PC-3 (cell line): ENCODE measurements at regions not wholly inside any gene's neighbourhood (a gene's known extent, or its start where the extent isn't known, plus 50 kb on each side); places are given as distances from the start of the nearest gene placed in this dataset.
A peak's percentile ranks its signal among the peaks of the same experiment; 100 is the strongest.

ENCODE experiments used
- ATAC-seq: fragments of 200-7000 bp; cut with Tn5 transposase; 2 replicates; pipeline ENCODE4 v1.9.1; 2020; ENCODE audit warnings: mild to moderate bottlenecking, moderate library complexity
- BruUV-seq: library from RNA; stranded (reverse); fragments of 400-500 nt; replicated peaks from 2 replicates; lab custom pipeline; 2021; lab: Mats Ljungman, UMichigan
- CTCF ChIA-PET: fragments of 300-600 bp; sonication (Branson Sonifier 250); formaldehyde crosslinking; loops from one replicate; lab custom pipeline; 2022; ENCODE audit warnings: antibody characterized with exemption; lab: Charles Lee
- POLR2A ChIA-PET: fragments of 300-600 bp; sonication (Branson Sonifier 250); formaldehyde crosslinking; loops from one replicate; lab custom pipeline; 2022; ENCODE audit warnings: antibody characterized with exemption; ENCODE audit not compliant: unreplicated experiment; lab: Charles Lee
- DNase-seq: peaks from one replicate; pipeline ENCODE4 v3.0.0-alpha.2; 2015
- H2AFZ ChIP-seq: fragments of 300-600 bp; sonication (generic); 2 replicates; pipeline ENCODE4 v1.6.0; 2016; ENCODE audit warnings: antibody characterized with exemption, low read length
- H3F3A ChIP-seq: fragments of 300-600 bp; sonication (generic); one replicate; pipeline ENCODE4 v1.6.0; 2017; ENCODE audit warnings: antibody characterized with exemption, low read length, control low read depth, mild to moderate bottlenecking; ENCODE audit not compliant: unreplicated experiment
- H3K27ac ChIP-seq: fragments of 300-600 bp; sonication (generic); 2 replicates; pipeline ENCODE4 v1.5.1; 2016; ENCODE audit warnings: mild to moderate bottlenecking, low read length
- H3K27me3 ChIP-seq: fragments of 300-600 bp; sonication (generic); 2 replicates; pipeline ENCODE4 v1.6.1; 2016; ENCODE audit warnings: low read length, mixed read lengths
- H3K36me3 ChIP-seq: fragments of 300-600 bp; sonication (generic); 2 replicates; pipeline ENCODE4 v1.6.1; 2016; ENCODE audit warnings: low read depth, mixed run types, low read length, mixed read lengths
- H3K4me1 ChIP-seq: fragments of 300-600 bp; sonication (generic); 2 replicates; pipeline ENCODE4 v1.5.1; 2016; ENCODE audit warnings: low read length; ENCODE audit not compliant: insufficient read depth
- H3K4me2 ChIP-seq: fragments of 300-600 bp; sonication (generic); 2 replicates; pipeline ENCODE4 v1.6.0; 2016; ENCODE audit warnings: low read length
- H3K4me3 ChIP-seq: fragments of 300-600 bp; sonication (generic); 2 replicates; pipeline ENCODE4 v1.5.1; 2016; ENCODE audit warnings: mild to moderate bottlenecking, low read length, mixed read lengths
- H3K79me2 ChIP-seq: fragments of 300-600 bp; sonication (generic); 2 replicates; pipeline ENCODE4 v1.6.1; 2017; ENCODE audit warnings: low read length, mixed read lengths
- H3K9ac ChIP-seq: fragments of 300-600 bp; sonication (generic); 2 replicates; pipeline ENCODE4 v1.6.0; 2016; ENCODE audit warnings: mild to moderate bottlenecking, low read length
- H3K9me2 ChIP-seq: fragments of 300-600 bp; sonication (generic); replicated peaks from 2 replicates; pipeline ENCODE4 v1.6.1; 2016; ENCODE audit warnings: mixed run types, low read length, mixed read lengths
- H3K9me3 ChIP-seq: fragments of 300-600 bp; sonication (generic); 2 replicates; pipeline ENCODE4 v1.6.1; 2016; ENCODE audit warnings: low read length, mixed read lengths
- H4K20me1 ChIP-seq: fragments of 300-600 bp; sonication (generic); 2 replicates; pipeline ENCODE4 v1.6.1; 2016; ENCODE audit warnings: low read length, mixed read lengths
- CTCF ChIP-seq: fragments of 300-600 bp; sonication (generic); conservative IDR thresholded peaks from 2 replicates; pipeline ENCODE4 v1.5.1; 2017; ENCODE audit warnings: antibody characterized with exemption, low read depth, mild to moderate bottlenecking, low read length
- EZH2 ChIP-seq: fragments of 300-600 bp; sonication (generic); IDR thresholded peaks from one replicate; pipeline ENCODE4 v1.6.1; 2017; ENCODE audit warnings: antibody characterized with exemption, mild to moderate bottlenecking, low read length; ENCODE audit not compliant: unreplicated experiment
- EZH2phosphoT487 ChIP-seq: fragments of 300-600 bp; sonication (generic); IDR thresholded peaks from 2 replicates; pipeline ENCODE4 v1.6.1; 2018; ENCODE audit warnings: mild to moderate bottlenecking, antibody characterized with exemption, low read length, borderline replicate concordance
- intact Hi-C: fragments of 100-400 bp; cut with micrococcal nuclease; formaldehyde crosslinking; loops from 2 replicates; pipeline ENCODE4 v1.9.0; 2023

GRCh38 chr7:15916681-15917380 is 230.3 kb upstream of the MEOX2 start:
- intact Hi-C loops: no loop called here
- H3F3A ChIP-seq: peaks cover 4% of the 10 kb centered on the region
- H4K20me1 ChIP-seq: no peaks in the 10 kb centered on the region
- H3K9me2 ChIP-seq: no peaks in the 10 kb centered on the region
- TF ChIP-seq CTCF (no peak), EZH2phosphoT487 (no peak), EZH2 (no peak)
- ChIA-PET CTCF (no interaction called here), POLR2A (interaction anchor here (0.6 kb wide), 1 partner anchor 212 kb away, joined by 3 read pairs; no protein-coding TSS in a partner anchor)
- no peaks in the 10 kb centered on the region for H3K79me2 ChIP-seq
- ATAC-seq: 0 out of 2 replicates have a peak, but pooled peaks have one; percentile 14
- BruUV-seq: no TSS peak
- H3K27ac ChIP-seq: no peak overlapping the region
- no peak overlapping the region for H3K4me2 ChIP-seq
- H3K36me3 ChIP-seq: no peaks in the 10 kb centered on the region
- peak; percentile 16 for DNase-seq
- no peaks in the 10 kb centered on the region for H3K9me3 ChIP-seq
- H3K9ac ChIP-seq: no peak overlapping the region
- H2AFZ ChIP-seq: no peak overlapping the region
- H3K4me3 ChIP-seq: no peak overlapping the region
- peaks cover 9% of the 10 kb centered on the region for H3K4me1 ChIP-seq
- no peaks in the 10 kb centered on the region for H3K27me3 ChIP-seq

GRCh38 chr7:15915686-15916293 is 229.3 kb upstream of the MEOX2 start:
- no peak overlapping the region for H3K27ac ChIP-seq
- no peaks in the 10 kb centered on the region for H3K9me3 ChIP-seq
- no peaks in the 10 kb centered on the region for H3K79me2 ChIP-seq
- no peaks in the 10 kb centered on the region for H3F3A ChIP-seq
- BruUV-seq: no TSS peak
- no peaks in the 10 kb centered on the region for H4K20me1 ChIP-seq
- intact Hi-C loops: no loop called here
- no peak overlapping the region for H3K4me2 ChIP-seq
- no peak for TF ChIP-seq EZH2
- no peak for TF ChIP-seq CTCF
- no peak for TF ChIP-seq EZH2phosphoT487
- H3K36me3 ChIP-seq: no peaks in the 10 kb centered on the region
- ChIA-PET POLR2A (interaction anchor here (0.6 kb wide), 1 partner anchor 213 kb away, joined by 3 read pairs; no protein-coding TSS in a partner anchor), CTCF (no interaction called here)
- no peak for DNase-seq
- H3K4me1 ChIP-seq: no peaks in the 10 kb centered on the region
- H2AFZ ChIP-seq: no peak overlapping the region
- no peak for ATAC-seq
- H3K4me3 ChIP-seq: no peak overlapping the region
- no peak overlapping the region for H3K9ac ChIP-seq
- no peaks in the 10 kb centered on the region for H3K9me2 ChIP-seq
- no peaks in the 10 kb centered on the region for H3K27me3 ChIP-seq

DNA sequence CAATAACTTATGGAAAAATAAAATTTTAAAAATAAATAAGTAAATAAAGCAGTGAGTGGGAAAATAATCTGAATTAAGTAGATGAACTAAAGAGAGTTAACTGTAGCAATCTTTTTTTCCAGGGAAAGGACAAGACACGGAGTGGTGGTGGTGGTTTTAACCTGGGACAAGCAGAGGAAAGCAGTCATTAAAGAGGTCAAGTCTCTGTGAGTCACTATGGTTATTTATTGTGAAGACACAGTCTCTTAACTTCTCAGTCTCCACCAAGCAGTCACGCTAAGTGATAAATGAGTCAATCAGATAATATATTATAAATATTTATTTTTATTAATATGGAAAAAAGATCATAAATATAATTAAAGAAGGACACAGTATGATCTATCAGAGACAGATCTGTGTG is 228.1 kb upstream of the MEOX2 start:
- ChIA-PET CTCF (no interaction called here), POLR2A (no interaction called here)
- H3K36me3 ChIP-seq: no peaks in the 10 kb centered on the region
- no TSS peak for BruUV-seq
- H3K4me1 ChIP-seq: no peaks in the 10 kb centered on the region
- no peaks in the 10 kb centered on the region for H4K20me1 ChIP-seq
- no peak overlapping the region for H3K27ac ChIP-seq
- no peaks in the 10 kb centered on the region for H3K79me2 ChIP-seq
- no peak overlapping the region for H3K4me2 ChIP-seq
- no peak for DNase-seq
- H3K27me3 ChIP-seq: no peaks in the 10 kb centered on the region
- intact Hi-C loops: no loop called here
- TF ChIP-seq CTCF (no peak), EZH2phosphoT487 (no peak), EZH2 (no peak)
- no peak overlapping the region for H3K4me3 ChIP-seq
- H3K9ac ChIP-seq: no peak overlapping the region
- H3K9me3 ChIP-seq: no peaks in the 10 kb centered on the region
- no peak for ATAC-seq
- H3K9me2 ChIP-seq: no peaks in the 10 kb centered on the region
- H2AFZ ChIP-seq: no peak overlapping the region
- H3F3A ChIP-seq: no peaks in the 10 kb centered on the region
